ENCODE measurements at regions not wholly inside any gene's neighbourhood (a gene's known extent, or its start where the extent isn't known, plus 50 kb on each side); places are given as distances from the start of the nearest gene placed in this dataset.

DNA sequence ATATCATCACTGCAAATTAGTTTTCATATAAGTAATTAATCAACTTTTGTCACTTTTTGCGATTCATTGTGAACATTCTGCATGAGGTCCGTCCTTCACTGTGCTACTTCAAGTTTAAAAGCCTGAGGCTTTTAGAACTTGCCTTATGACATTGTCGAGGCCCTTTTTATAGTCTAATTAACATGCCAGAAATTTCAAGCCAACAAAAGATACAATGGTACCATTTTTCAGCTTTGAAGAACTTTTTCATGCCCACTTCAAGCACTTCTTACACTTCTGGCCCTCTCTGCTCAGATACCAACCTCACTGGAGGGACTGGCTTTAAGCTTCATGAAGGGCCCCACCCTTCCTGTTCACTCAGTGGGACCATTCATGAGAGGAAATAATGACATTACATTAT is 323.1 kb downstream of the TPBG start:
- H3K27ac ChIP-seq (ENCODE audit: low read depth, low read length) = no peak overlapping the region
- no peaks in the 10 kb centered on the region for H3K27me3 ChIP-seq (ENCODE audit: insufficient read depth, low read length)
- no peak overlapping the region for H3K4me3 ChIP-seq (replicated peaks in 1 of 2; ENCODE audit: low read depth in 1 of 2, low read length in 2 of 2)
- TF ChIP-seq ZBTB33 (IDR thresholded peaks at IDR 0.05; ENCODE audit: extremely low read depth, insufficient replicate concordance, low read length) = no peak
- TF ChIP-seq ZFX (IDR thresholded peaks at IDR 0.05) = no peak
- no peak for TF ChIP-seq TCF7L2 (IDR thresholded peaks at IDR 0.05; ENCODE audit: borderline replicate concordance, extremely low read depth, insufficient read depth, insufficient read length)
- no peak for TF ChIP-seq CTCF (IDR thresholded peaks at IDR 0.05 in 2 of 3, conservative IDR thresholded peaks at IDR 0.05 in 1 of 3; ENCODE audit: borderline replicate concordance in 1 of 3, insufficient read depth in 1 of 3, low read depth in 2 of 3, low read length in 2 of 3)
- no peak for TF ChIP-seq YY1 (IDR thresholded peaks at IDR 0.05; ENCODE audit: extremely low read depth, insufficient replicate concordance, low read depth, low read length)
- TF ChIP-seq EZH2phosphoT487 (IDR thresholded peaks at IDR 0.05; ENCODE audit: borderline replicate concordance) = no peak
- TF ChIP-seq MAX (IDR thresholded peaks at IDR 0.05) = no peak
- TF ChIP-seq JUND (IDR thresholded peaks at IDR 0.05) = no peak
- TF ChIP-seq, protein P1, sequence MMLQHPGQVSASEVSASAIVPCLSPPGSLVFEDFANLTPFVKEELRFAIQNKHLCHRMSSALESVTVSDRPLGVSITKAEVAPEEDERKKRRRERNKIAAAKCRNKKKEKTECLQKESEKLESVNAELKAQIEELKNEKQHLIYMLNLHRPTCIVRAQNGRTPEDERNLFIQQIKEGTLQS (IDR thresholded peaks at IDR 0.05) = no peak
- no peak for TF ChIP-seq ZNF274 (IDR thresholded peaks at IDR 0.05; ENCODE audit: low read depth, low read length)
- no peak for TF ChIP-seq EZH2 (IDR thresholded peaks at IDR 0.05)
- no peak for TF ChIP-seq EGR1 (IDR thresholded peaks at IDR 0.05; ENCODE audit: low read depth)
- TF ChIP-seq ELF1 (IDR thresholded peaks at IDR 0.05; ENCODE audit: borderline replicate concordance, low read depth) = no peak
- TF ChIP-seq SRF (IDR thresholded peaks at IDR 0.05; ENCODE audit: low read depth) = no peak
- no peak for TF ChIP-seq POLR2A (IDR thresholded peaks at IDR 0.05; ENCODE audit: borderline replicate concordance, extremely low read depth, insufficient read depth, insufficient read length)
- no peak for TF ChIP-seq FOSL1 (IDR thresholded peaks at IDR 0.05; ENCODE audit: low read depth)
- no peak overlapping the region for H3K9ac ChIP-seq (ENCODE audit: low read length)
- H3K4me1 ChIP-seq (ENCODE audit: control insufficient read depth in 1 of 2, insufficient read depth in 2 of 2, low read length in 2 of 2) = no peaks in the 10 kb centered on the region
- POLR2A ChIA-PET = no interaction called here
- intact Hi-C loops (cut with micrococcal nuclease) = no loop called here
- H2AFZ ChIP-seq (ENCODE audit: low read depth, low read length, poor library complexity, severe bottlenecking) = no peak overlapping the region
- DNase-seq (ENCODE audit: low read depth, low spot score) (no peak), ATAC-seq (no peak)
- no peaks in the 10 kb centered on the region for H3K9me2 ChIP-seq (ENCODE audit: insufficient read depth)
- CTCF ChIA-PET = no interaction called here
- BruUV-seq (replicated peaks) = no TSS peak
- H3K9me3 ChIP-seq (ENCODE audit: control insufficient read depth in 1 of 2, insufficient read depth in 1 of 2, low read depth in 1 of 2, low read length in 2 of 2) = no peaks in the 10 kb centered on the region
- RAD21 ChIA-PET (ENCODE audit: low non-redundant PET in 1 of 2, low total read pairs in 2 of 2, uncharacterized antibody in 2 of 2, unreplicated experiment in 2 of 2) = no interaction called here
- H3K4me2 ChIP-seq (ENCODE audit: low read length) = no peak overlapping the region
- no peaks in the 10 kb centered on the region for H4K20me1 ChIP-seq (ENCODE audit: insufficient read depth)
- H3K36me3 ChIP-seq (ENCODE audit: control insufficient read depth in 1 of 2, insufficient read depth in 2 of 2, low read length in 2 of 2) = no peaks in the 10 kb centered on the region
- no peaks in the 10 kb centered on the region for H3K79me2 ChIP-seq (ENCODE audit: insufficient read depth, low read length)
